C4-2B (cell line): ENCODE measurements at regions not wholly inside any gene's neighbourhood (a gene's known extent, or its start where the extent isn't known, plus 50 kb on each side); places are given as distances from the start of the nearest gene placed in this dataset.

Source experiments
- ZFX ChIP-seq: fragments of 450-650 bp; IDR thresholded peaks from 2 replicates; pipeline ENCODE4 v1.6.1; 2017
- TF ChIP-seq, protein P1 (sequence below): fragments of 450-650 bp; conservative IDR thresholded peaks from 2 replicates; pipeline ENCODE4 v1.5.1; 2017; ENCODE audit warnings: mild to moderate bottlenecking

DNA sequence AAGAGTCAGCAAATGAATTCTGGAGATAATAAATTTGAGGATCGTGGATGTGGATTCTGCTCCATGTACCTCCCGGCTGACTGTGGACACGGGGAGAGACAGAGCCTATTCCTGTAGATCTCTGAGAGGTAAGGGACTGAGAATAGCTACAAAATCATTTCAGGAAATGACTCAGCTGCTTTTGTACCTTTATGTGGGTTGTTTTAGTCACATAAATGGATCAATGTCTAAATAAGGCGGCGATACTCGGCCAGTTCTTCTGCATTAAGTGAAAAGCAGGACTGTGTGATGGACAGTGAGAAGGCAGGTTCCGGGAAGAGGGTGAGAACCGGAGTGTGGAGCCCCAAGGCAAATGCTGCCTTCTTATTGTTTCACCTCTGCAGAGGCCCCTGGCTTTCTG is 128.1 kb downstream of the EFNB2 start:
- TF ChIP-seq, protein P1, sequence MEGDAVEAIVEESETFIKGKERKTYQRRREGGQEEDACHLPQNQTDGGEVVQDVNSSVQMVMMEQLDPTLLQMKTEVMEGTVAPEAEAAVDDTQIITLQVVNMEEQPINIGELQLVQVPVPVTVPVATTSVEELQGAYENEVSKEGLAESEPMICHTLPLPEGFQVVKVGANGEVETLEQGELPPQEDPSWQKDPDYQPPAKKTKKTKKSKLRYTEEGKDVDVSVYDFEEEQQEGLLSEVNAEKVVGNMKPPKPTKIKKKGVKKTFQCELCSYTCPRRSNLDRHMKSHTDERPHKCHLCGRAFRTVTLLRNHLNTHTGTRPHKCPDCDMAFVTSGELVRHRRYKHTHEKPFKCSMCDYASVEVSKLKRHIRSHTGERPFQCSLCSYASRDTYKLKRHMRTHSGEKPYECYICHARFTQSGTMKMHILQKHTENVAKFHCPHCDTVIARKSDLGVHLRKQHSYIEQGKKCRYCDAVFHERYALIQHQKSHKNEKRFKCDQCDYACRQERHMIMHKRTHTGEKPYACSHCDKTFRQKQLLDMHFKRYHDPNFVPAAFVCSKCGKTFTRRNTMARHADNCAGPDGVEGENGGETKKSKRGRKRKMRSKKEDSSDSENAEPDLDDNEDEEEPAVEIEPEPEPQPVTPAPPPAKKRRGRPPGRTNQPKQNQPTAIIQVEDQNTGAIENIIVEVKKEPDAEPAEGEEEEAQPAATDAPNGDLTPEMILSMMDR = no peak
- no peak for TF ChIP-seq ZFX
